HUES6 (cell line): ENCODE measurements at regions not wholly inside any gene's neighbourhood (a gene's known extent, or its start where the extent isn't known, plus 50 kb on each side); places are given as distances from the start of the nearest gene placed in this dataset.

Experiments
- H3K27ac ChIP-seq: 2 replicates; pipeline ENCODE4 v1.7.0; 2013; ENCODE audit warnings: low read depth, mild to moderate bottlenecking, low read length, inconsistent platforms
- H3K27me3 ChIP-seq: 2 replicates; pipeline ENCODE4 v1.6.1; 2013; ENCODE audit warnings: low read length; ENCODE audit not compliant: control insufficient read depth, insufficient read depth
- H3K36me3 ChIP-seq: 2 replicates; pipeline ENCODE4 v1.6.1; 2013; ENCODE audit warnings: low read length; ENCODE audit not compliant: control insufficient read depth, insufficient read depth
- H3K4me1 ChIP-seq: 2 replicates; pipeline ENCODE4 v1.6.1; 2013; ENCODE audit warnings: low read length; ENCODE audit not compliant: control insufficient read depth, insufficient read depth
- H3K4me3 ChIP-seq: 2 replicates; pipeline ENCODE4 v1.5.1; 2013; ENCODE audit warnings: low read depth, low read length
- H3K9ac ChIP-seq: one replicate; pipeline ENCODE4 v1.6.1; 2013; ENCODE audit warnings: mild to moderate bottlenecking, low read length
- H3K9me3 ChIP-seq: 2 replicates; pipeline ENCODE4 v1.6.1; 2013; ENCODE audit warnings: low read depth, low read length; ENCODE audit not compliant: control insufficient read depth, insufficient read depth

- Histone ChIP-seq H3K9me3 (no peaks in the 10 kb centered on the region), H3K4me1 (no peaks in the 10 kb centered on the region), H3K9ac (no peak overlapping the region), H3K27me3 (no peaks in the 10 kb centered on the region), H3K27ac (no peak overlapping the region), H3K4me3 (no peak overlapping the region), H3K36me3 (no peaks in the 10 kb centered on the region)
These were observed 132.8 kb upstream of the SERTAD2 start for GRCh38 chr2:64786343-64787018.

GRCh38 chr2:64787019-64787365, 133.3 kb upstream of the SERTAD2 start:
- Histone ChIP-seq H3K27me3 (no peaks in the 10 kb centered on the region), H3K4me1 (no peaks in the 10 kb centered on the region), H3K9me3 (no peaks in the 10 kb centered on the region), H3K27ac (no peak overlapping the region), H3K4me3 (no peak overlapping the region), H3K9ac (no peak overlapping the region), H3K36me3 (no peaks in the 10 kb centered on the region)

- H3K27me3 ChIP-seq = no peaks in the 10 kb centered on the region
These were observed 134.0 kb upstream of the SERTAD2 start for GRCh38 chr2:64787698-64788097.

GRCh38 chr2:64789466-64790320, 136.0 kb upstream of the SERTAD2 start:
- no peak overlapping the region for H3K9ac ChIP-seq
- no peak overlapping the region for H3K27ac ChIP-seq
- H3K36me3 ChIP-seq = no peaks in the 10 kb centered on the region
- H3K27me3 ChIP-seq = no peaks in the 10 kb centered on the region
- H3K9me3 ChIP-seq = no peaks in the 10 kb centered on the region
- no peak overlapping the region for H3K4me3 ChIP-seq
- H3K4me1 ChIP-seq = peaks cover 2% of the 10 kb centered on the region

More at GRCh38 chr2:64787698-64788097, 134.0 kb upstream of the SERTAD2 start:
- H3K36me3 ChIP-seq = no peaks in the 10 kb centered on the region
- H3K4me3 ChIP-seq = no peak overlapping the region
- no peak overlapping the region for H3K9ac ChIP-seq
- no peaks in the 10 kb centered on the region for H3K4me1 ChIP-seq
- H3K9me3 ChIP-seq = no peaks in the 10 kb centered on the region
- no peak overlapping the region for H3K27ac ChIP-seq

GRCh38 chr2:64792300-64792699, 138.6 kb upstream of the SERTAD2 start:
- Histone ChIP-seq H3K4me3 (no peak overlapping the region), H3K9me3 (no peaks in the 10 kb centered on the region), H3K9ac (no peak overlapping the region), H3K4me1 (peaks cover 7% of the 10 kb centered on the region), H3K36me3 (no peaks in the 10 kb centered on the region), H3K27ac (no peak overlapping the region), H3K27me3 (0 out of 2 replicates have a peak, but pooled peaks cover 7% of the 10 kb centered on the region)

- peaks cover 7% of the 10 kb centered on the region for H3K4me1 ChIP-seq
- no peak overlapping the region for H3K27ac ChIP-seq
- H3K27me3 ChIP-seq = 0 out of 2 replicates have a peak, but pooled peaks cover 7% of the 10 kb centered on the region
- no peak overlapping the region for H3K4me3 ChIP-seq
- no peak overlapping the region for H3K9ac ChIP-seq
- H3K36me3 ChIP-seq = no peaks in the 10 kb centered on the region
- no peaks in the 10 kb centered on the region for H3K9me3 ChIP-seq
These were observed 139.4 kb upstream of the SERTAD2 start for GRCh38 chr2:64792995-64793639.

- Histone ChIP-seq H3K27ac (no peak overlapping the region), H3K4me3 (no peak overlapping the region), H3K9ac (no peak overlapping the region), H3K4me1 (peaks cover 7% of the 10 kb centered on the region), H3K9me3 (no peaks in the 10 kb centered on the region), H3K27me3 (0 out of 2 replicates have a peak, but pooled peaks cover 7% of the 10 kb centered on the region), H3K36me3 (no peaks in the 10 kb centered on the region)
These were observed 140.0 kb upstream of the SERTAD2 start for GRCh38 chr2:64793701-64794100.

- H3K27ac ChIP-seq = no peak overlapping the region
- peaks cover 7% of the 10 kb centered on the region for H3K4me1 ChIP-seq
- no peaks in the 10 kb centered on the region for H3K9me3 ChIP-seq
- no peaks in the 10 kb centered on the region for H3K36me3 ChIP-seq
- no peak overlapping the region for H3K4me3 ChIP-seq
- H3K27me3 ChIP-seq = peaks cover 7% of the 10 kb centered on the region; the same call in 1 of the 2 replicates
- H3K9ac ChIP-seq = no peak overlapping the region
These were observed 140.8 kb upstream of the SERTAD2 start for GRCh38 chr2:64794426-64794995.

GRCh38 chr2:64795024-64795592, 141.4 kb upstream of the SERTAD2 start:
- Histone ChIP-seq H3K27me3 (peaks cover 7% of the 10 kb centered on the region; the same call in 1 of the 2 replicates), H3K4me1 (peaks cover 7% of the 10 kb centered on the region), H3K9me3 (no peaks in the 10 kb centered on the region), H3K27ac (no peak overlapping the region), H3K4me3 (no peak overlapping the region), H3K36me3 (no peaks in the 10 kb centered on the region), H3K9ac (no peak overlapping the region)

- Histone ChIP-seq H3K36me3 (no peaks in the 10 kb centered on the region), H3K4me1 (peaks cover 7% of the 10 kb centered on the region), H3K27me3 (peaks cover 7% of the 10 kb centered on the region; the same call in 1 of the 2 replicates), H3K27ac (no peak overlapping the region), H3K9me3 (no peaks in the 10 kb centered on the region), H3K4me3 (no peak overlapping the region), H3K9ac (no peak overlapping the region)
These were observed 143.2 kb upstream of the SERTAD2 start for GRCh38 chr2:64796926-64797325.
